NCI-H2107 (cell line): ENCODE measurements at regions not wholly inside any gene's neighbourhood (a gene's known extent, or its start where the extent isn't known, plus 50 kb on each side); places are given as distances from the start of the nearest gene placed in this dataset.
"Not testable (repeated sequence)": the region's sequence is repeated elsewhere in the genome, so short reads cannot be mapped to it uniquely, and the experiment has no call there.

Experiments
- DNase-seq: peaks from one replicate; lab custom pipeline; 2025; lab: John Stamatoyannopoulos, UW

DNA sequence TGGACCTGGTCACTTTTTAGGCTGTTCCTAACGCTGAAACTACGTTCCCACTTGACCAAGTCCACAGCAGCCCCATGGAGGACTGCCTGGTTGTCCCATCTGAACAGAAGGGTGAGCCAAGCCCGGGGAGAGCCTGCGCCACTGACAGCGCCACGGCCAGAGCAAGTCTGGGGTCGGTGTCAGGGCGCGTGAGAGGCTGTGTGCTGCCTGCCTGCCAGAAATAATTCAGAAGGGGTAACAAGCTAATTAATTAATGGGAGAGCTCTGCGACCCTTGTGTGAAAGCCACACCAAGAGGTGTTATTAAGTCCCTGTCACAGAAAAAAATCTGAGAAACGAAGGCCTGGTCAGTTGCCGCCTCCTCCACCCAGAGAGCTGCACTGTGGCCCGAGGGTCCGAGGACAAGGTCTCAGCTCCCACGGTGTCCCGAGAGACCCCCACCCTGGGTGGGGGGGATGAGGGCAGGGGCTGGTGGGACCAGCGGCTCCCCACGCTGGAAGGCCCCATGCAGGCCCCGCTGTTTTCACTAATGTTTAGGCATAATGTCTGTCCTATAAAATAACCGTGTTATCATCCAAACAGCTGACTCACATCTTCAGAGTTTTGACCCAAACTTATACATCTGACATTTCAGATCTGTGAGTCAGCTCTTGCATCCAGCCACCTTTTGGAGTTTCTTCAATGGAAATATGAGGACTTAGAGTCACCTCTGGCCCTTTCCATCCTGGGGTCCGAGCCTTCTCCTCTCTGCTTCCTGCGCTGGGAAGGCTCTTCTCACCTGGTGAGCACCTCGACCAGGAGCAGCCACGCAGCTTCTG is 58.5 kb downstream of the DLL1 start:
- DNase-seq, result no peak

DNA sequence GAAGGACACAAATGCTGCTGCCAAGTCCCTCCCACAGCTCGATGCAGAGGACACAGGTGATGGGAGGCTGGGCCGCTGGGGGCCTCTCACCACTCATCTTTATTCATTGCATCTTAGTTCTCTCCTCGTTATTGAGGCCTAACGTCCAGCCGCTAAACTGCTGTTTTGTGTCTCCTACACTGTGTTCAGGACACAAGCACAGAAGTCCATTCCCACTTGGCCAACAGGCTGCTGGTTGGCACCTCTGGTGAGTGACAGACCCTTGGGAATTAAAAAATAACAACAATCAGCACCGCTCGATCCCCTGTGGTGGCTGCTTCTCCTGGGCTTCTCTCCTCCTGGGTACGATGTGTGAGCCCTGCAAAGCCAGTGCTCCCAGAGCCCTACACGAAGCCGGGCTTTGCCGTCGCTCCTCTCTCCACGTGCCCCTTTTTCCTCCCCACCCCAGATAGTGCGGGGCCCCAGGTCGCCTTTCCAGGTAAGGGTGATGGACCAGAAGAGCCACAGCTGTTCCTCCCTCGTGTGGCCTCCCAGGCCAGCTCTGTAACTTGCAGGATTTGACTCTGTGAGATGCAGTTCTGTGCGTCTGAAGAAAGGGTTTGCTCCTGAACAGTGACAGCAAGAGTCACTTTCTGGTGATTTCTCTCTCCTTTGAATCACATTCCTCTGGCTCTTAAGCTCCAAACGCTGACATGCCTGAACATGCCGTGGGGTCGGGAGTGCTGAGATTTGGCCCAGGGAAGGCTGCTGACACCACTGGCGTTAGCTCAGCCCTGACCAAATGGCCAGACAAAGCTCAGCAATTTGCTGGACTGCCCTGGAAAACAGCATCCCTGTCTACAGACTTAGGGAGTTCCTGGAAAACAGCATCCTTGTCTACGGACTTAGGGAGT is 59.3 kb downstream of the DLL1 start:
- DNase-seq, result no peak

DNA sequence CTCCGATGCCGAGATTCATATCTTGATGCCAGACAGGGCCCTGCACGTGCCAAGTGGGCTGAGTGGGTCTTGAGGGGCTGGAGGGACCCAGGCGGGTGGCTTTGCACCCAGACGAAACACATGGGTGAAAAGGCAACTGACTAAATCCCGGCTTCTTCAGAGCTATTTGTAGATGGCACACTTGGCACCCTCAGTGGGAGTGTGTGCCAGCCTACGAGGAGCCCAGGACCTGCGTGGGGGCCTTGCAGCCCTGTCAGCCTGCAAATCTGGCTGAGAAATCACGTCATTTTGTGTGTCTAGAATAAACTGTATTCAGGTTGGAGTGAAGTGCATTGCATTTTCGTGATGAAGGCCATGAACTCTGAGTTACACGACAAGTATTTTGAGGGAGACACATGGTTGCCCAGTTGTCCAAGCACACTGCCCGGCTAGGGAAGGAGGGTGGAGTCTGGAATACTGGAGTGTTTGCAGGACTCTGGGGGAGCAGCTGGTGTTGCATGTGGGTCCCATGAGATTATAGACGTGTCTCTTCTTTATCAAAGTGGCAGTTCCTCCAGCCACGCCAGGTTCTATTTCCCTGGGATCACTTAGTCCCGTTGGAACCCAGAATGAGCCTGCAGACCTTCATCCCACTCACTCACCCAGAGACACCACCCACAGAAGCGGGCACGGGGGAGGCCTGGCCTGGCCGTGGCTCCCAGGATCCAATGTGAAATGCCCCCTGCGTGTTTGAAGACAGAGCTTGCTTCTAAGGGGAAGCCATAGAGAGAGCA is 60.2 kb downstream of the DLL1 start:
- DNase-seq, result no peak

DNA sequence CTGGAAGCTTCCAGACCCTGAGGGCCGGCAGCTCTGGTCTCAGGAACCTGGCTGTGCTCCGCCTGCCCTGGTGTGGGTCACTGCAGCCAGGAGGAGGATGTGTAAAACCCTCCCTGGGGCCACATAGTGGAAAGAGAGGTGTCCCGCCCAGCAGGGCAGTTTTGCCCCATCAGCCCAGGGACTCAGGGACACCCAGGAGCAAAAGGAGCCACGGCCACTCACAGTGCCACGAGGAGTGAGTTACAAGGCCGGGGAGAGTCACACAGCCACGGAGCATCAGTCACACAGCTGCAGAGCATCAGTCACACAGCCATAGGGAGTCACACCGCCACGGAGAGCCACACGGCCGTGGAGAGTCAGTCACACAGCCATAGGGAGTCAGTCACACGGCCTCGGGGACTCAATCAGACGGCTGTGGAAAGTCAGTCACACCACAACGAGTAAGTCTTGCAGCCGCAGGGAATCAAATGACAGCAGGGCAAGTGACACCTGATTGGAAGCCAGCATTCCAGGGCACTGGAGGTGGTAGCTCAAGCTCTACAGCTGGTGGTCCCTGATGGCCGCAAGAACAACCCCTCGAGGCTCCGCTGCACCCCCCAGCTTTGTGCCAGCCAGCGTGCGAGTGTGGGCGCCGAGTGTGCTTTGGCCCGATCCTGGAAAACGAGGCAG is 60.9 kb downstream of the DLL1 start:
- no peak for DNase-seq

DNA sequence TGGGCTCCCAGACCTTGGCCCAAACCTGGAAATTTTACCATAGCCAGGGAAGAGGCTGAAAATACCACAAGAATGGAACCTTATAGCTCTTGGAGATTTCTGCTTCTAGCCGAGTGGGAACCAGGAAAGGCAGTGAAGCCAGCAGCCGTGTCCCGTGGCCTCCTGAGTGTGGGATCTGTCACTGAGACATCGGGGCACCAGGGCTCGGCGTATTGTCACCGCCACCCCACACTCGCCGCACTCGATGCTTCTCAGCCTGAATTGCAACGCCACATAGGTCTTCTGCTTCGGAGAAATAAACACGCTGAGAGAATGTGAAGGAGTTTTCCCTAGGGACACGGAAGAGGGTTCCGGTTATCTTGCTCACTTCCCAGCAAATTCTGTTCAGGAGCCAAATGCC is 61.5 kb downstream of the DLL1 start:
- DNase-seq, result no peak

DNA sequence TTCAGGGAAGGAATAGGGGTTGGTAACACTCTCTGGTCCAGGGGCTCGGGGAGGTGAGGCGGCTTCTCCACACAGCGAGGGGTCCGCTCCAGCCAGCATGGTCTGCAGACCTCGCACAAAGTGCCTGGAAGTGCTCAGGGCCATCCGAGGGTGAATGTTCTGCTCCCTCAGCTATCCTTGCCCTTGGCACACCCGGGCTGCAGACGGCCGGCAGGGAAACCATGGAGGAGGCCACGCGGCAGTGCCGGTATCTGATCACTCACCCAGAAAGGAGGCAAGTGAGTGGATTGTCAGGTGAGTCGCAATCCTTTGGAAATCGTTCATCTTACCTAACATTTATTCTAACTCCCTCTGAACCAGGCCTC is 62.0 kb downstream of the DLL1 start:
- no peak for DNase-seq

DNA sequence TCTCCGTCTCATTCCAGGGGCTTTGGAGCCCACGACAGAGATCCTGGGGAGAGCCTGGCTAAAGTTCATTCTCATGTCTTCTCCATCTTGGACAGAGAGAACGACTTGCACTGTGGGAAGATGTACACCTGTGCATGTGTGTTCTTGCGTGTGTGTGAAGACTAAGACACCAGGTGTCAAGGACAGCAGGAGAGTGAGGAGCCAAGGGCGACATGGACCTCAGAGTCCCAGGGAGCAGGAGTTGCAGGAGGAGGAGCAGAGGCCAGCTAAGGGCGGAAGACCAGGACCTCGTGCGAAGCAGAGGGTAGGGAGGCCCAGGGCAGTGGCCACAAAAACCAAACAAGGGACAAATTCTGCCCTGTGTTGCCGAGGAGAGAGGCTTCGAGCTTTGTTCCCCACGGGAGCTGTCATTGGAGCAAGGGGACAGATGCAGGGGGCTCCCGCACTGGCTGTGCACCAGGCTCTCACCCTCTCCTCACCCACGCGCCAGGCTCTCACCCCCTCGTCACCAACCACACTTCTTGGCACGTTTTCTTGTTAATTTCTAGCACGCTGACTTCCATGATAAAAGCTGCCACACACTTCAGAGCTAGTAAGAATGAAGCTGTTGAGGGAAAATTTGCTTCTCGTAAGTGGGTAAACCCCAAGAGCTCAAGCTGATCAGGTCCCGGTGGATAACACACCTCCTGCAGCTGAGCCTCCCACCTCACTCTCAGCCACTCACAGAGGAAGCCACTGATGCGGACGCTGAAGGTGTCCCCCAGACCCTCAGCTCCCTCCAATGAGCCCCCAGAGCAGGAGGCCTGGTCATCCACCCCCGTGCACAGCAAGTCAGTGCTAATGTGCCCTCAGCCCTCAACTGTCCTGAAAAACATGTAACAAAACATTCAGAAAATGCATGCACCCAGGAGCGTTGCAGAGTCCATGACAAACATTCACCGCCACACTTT is 62.6 kb downstream of the DLL1 start:
- no peak for DNase-seq

DNA sequence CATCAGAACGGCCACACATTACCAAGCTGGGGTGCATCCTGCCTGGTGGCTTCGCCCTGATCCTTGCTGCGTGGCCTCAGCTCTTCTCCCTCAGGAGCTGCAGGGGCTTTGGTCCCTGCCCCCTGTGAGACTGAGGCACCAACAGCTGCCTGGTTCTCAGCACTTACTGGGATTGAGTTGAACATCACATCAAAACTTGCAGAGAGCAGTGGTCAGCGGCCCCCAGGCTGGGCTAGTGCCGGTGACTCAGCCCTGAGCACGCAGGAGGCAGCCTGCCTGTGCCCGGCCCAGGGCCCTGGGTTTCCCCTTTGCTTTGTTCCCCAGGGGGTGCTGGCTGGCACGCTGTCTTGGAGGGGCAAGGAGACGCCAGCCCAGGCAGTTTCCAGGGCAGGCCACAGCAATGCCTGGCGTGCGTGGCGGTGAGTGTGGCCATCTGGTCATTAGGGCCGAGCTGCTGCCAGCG is 63.3 kb downstream of the DLL1 start:
- no peak for DNase-seq

DNA sequence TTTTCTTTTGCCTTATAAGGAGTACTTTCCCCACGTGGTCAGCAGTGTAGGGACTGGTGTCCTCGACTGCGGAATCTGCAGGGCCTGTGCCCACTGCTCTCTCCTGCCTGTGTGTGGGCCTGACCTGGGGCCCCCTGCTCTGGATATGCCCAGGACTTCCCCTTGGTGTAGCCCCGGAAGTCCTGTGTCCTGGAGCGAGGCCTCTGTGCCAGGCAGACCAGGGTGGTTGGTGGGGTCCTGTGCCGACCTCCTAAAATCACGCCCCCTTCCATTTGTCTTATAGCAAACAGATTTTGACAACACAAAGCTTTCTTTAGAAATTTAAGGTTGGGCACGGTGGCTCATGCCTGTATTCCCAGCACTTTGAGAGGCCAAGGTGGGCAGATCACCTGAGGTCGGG is 64.2 kb downstream of the DLL1 start:
- DNase-seq, result no peak

DNA sequence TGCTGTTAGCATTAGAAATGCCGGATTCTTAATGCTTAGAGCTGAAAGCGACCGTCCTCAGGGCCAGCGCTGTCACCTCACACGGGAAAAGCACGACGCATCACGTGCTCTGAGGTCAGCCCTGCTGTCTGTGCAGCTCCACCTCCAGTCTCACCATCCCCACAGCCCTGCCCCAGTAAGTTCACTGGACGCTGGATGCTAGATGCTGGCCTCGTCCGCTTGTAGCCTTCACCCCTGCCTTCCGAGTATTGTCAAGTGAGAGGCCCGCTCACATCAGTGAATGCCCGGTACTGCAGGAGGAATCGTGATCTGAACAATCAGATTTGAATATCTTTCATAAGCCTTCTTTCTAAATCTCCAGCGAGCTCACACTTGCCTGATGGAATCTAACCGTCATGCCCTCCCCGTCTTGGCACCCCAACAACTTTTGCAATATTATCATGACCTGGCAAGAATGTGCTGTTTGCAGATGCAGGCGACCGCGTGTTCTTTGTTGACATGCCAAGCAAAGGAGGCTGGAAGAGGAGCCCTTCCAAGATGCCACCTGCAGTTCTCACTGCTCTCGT is 64.9 kb downstream of the DLL1 start:
- no peak for DNase-seq

DNA sequence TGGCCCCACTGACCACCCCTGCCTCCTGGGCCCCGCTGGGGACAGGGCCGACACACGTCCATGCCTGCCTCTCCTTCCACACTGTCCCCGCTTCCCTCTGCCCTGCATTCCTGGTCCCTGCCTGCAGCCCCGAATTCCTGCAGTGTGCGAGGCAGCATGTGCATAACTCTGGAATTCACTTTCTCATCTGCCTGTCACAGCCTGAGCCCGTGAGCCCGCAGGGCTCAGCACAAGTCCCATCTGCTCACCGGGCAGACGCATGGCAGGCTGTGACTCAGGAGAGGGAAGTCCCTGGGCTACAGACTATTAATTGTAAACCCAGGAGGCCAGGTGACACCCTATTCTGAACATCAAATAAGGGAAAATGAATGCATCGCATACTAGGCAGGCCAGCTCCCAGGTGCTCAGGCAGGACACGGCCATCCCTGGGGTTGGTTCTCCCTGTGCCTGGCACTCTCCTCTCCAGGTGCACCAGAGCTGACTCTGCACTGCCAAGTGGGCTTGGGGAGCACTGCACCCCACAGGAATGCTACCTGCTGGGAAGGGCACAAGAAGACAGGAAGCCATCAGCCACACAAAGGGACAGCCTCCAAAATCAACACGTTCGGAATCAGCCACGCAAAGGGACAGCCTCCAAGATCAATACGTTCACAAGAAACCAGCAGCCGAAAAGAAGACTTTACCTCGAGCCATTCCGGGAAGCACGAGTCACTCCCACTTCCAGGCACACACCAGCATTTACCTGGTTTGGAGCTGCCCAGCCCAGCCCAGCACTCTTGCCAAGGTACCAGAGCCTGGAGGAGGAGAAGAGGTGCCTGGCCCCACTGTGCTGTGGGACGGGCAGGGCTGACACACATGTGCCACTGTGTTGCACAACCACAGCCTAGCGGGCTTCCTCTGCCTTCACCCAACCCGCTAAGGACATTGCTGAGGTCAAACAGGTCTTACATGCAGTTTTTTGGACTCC is 65.9 kb downstream of the DLL1 start:
- no peak for DNase-seq

DNA sequence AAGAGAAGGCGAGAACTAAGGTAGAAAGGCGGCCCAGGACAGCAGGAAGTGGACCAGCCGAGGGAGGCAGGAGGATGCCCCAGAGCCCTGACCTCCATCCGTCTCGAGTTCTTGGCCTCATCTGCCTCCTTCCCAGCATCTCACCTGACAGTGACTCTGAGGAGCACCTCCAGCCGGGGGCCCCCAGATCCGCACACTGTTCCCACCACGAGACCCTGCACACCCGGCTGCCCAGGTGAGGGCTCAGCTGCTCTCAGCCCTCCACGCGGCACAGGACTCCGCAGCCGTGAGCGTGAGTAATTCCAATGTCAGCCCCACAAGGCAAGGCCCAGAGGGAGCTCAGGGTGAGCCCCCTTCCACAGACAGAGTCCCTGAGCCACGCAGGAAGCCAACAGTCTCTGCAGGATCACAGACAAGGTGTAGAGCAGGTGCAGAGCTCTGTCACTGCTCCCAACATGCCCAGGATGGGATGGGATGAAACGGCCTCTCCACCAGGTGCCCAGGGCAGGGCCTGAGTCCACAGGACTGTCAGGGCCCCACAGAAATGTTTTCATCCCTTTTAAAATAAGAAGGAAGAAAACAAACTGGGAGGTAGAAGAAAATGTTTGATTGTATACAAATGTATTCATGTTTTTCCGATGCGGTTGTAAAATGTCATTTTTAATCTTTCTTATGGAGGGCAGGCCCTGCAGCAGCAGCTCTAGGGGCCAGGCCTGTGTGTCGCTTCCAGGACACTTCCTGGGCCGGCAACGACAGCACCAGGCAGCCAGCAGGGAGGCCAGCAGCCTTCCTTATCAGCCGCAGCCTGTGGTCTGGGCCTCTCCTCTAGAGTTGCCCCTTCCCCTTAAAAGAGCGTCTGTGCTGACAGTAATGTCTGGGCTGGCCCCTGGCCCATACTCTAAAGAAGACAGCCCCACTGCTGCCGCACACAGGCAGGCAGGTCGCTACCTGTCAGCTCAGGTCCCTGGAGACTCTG is 66.9 kb downstream of the DLL1 start:
- no peak for DNase-seq

DNA sequence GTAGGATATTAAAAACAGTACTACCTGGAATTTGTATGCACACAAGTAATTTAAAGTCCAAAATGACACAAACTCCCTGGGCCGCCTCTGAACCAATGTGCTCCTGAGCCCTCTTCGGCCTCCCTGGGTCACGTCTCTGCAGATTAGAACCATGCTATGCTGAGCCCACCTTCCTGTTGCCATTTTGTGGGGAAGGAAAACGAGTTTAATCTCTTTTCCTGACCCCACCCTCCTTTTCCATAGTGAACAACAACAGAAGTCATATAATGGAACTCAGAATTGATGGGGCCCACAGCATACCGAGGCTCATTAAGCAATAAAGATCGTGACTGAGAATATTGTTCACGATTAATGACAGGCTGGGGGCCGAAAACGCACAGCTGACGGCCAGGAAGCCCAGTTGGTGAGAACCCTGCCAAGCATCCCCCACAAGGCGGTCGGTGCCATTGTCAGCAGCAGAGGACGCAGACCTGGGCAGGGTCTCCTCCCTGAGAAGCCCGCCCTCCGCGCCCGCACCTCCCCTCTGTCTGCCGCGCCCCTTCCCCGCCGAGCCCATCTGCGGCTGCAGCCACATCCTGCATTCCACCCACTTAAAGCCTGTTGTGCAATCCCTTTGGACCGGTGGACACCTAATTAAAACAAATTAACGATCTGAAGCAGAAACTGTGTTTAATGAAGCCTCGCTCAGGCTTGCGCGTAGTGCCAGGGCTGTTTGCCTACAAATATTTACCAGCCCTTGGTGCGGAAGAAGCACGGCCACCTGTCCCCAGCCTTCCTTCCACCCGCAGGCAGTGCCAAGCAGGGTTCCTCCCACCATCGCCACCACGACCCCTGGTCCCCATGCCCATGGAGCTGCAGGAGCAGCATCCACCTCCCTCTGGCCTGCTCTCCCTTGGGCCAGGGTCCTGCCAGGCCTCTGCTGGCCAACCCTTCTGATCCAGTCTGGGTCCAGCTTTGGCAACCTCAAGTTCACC is 68.1 kb downstream of the DLL1 start:
- DNase-seq, result no peak

DNA sequence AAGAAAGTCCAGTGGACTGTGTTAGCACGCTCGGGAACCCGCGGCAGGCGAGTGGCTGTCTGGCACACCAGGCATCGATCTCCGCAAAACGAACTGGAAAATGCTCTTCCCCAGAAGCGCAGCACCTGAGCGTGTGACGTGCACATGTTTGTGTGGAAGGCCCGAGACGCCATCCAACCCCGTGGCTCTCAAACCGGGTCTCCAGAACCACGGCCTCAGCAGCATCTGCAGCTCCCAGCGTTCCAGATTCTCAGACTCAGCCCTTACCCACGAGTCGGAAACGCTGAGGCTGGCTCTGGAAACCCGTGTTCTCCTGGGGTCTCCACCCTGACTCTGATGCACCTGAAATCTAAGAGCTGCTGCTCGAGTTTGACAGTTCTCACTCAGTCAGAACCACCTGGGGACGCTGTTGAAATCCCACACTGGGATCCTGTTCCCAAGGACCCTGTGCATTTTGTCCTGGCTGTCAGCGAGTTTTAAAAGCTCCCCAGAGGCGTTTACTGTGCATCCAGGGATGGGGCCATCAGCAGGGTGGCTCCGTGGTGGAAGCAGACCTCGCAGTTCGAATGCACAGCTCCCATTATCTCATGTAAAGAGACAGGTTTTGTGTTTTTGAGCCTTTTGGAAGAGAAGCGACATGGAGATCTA is 69.0 kb downstream of the DLL1 start:
- no peak for DNase-seq

DNA sequence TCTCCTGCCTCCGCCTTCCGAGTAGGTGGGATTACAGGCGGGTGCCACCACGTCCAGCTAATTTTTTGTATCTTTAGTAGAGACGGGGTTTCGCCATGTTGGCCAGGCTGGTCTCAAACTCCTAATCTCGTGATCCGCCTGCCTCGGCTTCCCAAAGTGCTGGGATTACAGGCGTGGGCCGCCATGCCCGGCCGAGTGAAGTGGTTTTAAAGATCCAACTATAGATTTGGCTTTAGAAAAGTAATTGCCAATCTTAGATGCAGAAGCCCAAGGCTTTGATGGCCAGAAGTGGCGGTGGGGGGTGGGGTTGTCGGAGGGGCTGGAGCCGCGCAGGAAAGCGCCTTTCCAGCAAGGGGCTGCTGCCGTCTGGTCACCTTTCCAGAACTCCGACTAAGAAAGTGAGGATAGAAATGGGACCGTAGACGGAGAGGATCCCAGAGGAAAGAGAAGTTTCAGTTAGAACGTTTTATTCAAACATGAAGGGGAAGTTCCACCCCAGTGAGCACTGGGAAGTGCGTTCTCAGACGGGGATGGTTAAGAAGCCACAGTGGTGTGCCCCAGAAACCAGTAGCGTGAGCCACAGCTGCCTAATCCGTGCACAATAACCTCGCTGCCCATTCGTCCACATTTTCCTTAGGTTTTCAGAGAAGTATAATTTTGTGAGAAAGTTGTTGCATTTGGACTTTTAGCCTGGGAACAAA is 69.7 kb downstream of the DLL1 start:
- DNase-seq, result no peak

DNA sequence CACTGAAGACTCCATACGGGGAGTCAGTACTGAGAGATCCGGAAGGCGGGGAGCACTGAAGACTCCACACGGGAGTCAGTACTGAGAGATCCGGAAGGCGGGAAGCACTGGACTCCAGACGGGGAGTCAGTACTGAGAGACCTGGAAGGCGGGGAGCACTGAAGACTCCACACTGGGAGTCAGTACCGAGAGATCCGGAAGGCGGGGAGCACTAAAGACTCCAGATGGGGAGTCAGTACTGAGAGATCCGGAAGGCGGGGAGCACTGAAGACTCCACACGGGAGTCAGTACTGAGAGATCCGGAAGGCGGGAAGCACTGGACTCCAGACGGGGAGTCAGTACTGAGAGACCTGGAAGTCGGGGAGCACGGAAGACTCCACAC is 77.2 kb downstream of the DLL1 start:
- not testable (repeated sequence) for DNase-seq
